ENCODE measurements at regions not wholly inside any gene's neighbourhood (a gene's known extent, or its start where the extent isn't known, plus 50 kb on each side); places are given as distances from the start of the nearest gene placed in this dataset.

DNA sequence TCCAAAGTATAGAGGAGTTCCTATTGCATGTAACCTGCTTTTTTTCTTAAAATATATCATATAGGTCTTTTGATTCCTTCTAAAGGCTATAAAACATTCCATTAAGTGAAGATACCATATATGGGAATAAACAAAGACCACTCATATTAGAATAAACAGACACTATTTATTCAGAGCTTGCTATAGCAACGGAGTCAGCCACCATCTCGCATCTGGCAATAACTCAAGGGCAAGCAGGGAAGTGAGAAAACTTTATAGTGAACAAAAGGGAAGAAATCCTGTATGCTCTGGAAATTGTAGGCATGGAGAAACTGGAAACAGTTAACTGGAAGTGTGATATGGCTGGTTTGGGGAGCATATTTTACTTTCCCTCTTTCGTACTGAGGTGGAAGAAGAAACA is 301.9 kb downstream of the PTH2R start:
- Histone ChIP-seq H3K4me3 (ENCODE audit: low read depth, low read length, poor library complexity, severe bottlenecking) (no peak overlapping the region), H3K9me2 (ENCODE audit: insufficient read depth, low read length) (no peaks in the 10 kb centered on the region), H3K4me1 (ENCODE audit: insufficient read depth, low read length, poor library complexity, severe bottlenecking) (no peaks in the 10 kb centered on the region), H3K79me2 (ENCODE audit: insufficient read depth, low read depth, low read length) (no peaks in the 10 kb centered on the region), H4K20me1 (ENCODE audit: insufficient read depth, low read length) (no peaks in the 10 kb centered on the region), H3K9me3 (ENCODE audit: low read length) (no peaks in the 10 kb centered on the region), H3K4me2 (ENCODE audit: low read length) (no peak overlapping the region), H3K27ac (ENCODE audit: low read depth, low read length, poor library complexity, severe bottlenecking) (no peak overlapping the region), H2AFZ (ENCODE audit: low read length) (no peak overlapping the region), H3K36me3 (ENCODE audit: insufficient read depth, low read length) (no peaks in the 10 kb centered on the region)
- intact Hi-C loops (cut with micrococcal nuclease; ENCODE audit: unreplicated experiment), result no loop called here
- POLR2A ChIA-PET, result no interaction called here
- no peak for TF ChIP-seq CTCF (conservative IDR thresholded peaks at IDR 0.05; ENCODE audit: low read length)
- no peak for TF ChIP-seq EZH2phosphoT487 (IDR thresholded peaks at IDR 0.05; ENCODE audit: borderline replicate concordance, low read depth, low read length)
- CTCF ChIA-PET (ENCODE audit: unreplicated experiment), result no interaction called here
- no peak for DNase-seq (ENCODE audit: low spot score)
- no TSS peak for BruUV-seq (replicated peaks)

- no peak overlapping the region for H2AFZ ChIP-seq (ENCODE audit: low read length)
- H4K20me1 ChIP-seq (ENCODE audit: insufficient read depth, low read length), result no peaks in the 10 kb centered on the region
- H3K4me2 ChIP-seq (ENCODE audit: low read length), result no peak overlapping the region
- no TSS peak for BruUV-seq (replicated peaks)
- H3K4me3 ChIP-seq (ENCODE audit: low read depth, low read length, poor library complexity, severe bottlenecking), result no peak overlapping the region
- intact Hi-C loops (cut with micrococcal nuclease; ENCODE audit: unreplicated experiment), result no loop called here
- no peak overlapping the region for H3K27ac ChIP-seq (ENCODE audit: low read depth, low read length, poor library complexity, severe bottlenecking)
- no peaks in the 10 kb centered on the region for H3K4me1 ChIP-seq (ENCODE audit: insufficient read depth, low read length, poor library complexity, severe bottlenecking)
- no peaks in the 10 kb centered on the region for H3K79me2 ChIP-seq (ENCODE audit: insufficient read depth, low read depth, low read length)
- POLR2A ChIA-PET, result interaction anchor here (0.7 kb wide), 1 partner anchor 505 kb away, joined by 3 read pairs; no protein-coding TSS in a partner anchor
- TF ChIP-seq CTCF (conservative IDR thresholded peaks at IDR 0.05; ENCODE audit: low read length) (no peak), EZH2phosphoT487 (IDR thresholded peaks at IDR 0.05; ENCODE audit: borderline replicate concordance, low read depth, low read length) (no peak)
- CTCF ChIA-PET (ENCODE audit: unreplicated experiment), result no interaction called here
- no peaks in the 10 kb centered on the region for H3K9me2 ChIP-seq (ENCODE audit: insufficient read depth, low read length)
- H3K36me3 ChIP-seq (ENCODE audit: insufficient read depth, low read length), result no peaks in the 10 kb centered on the region
- H3K9me3 ChIP-seq (ENCODE audit: low read length), result no peaks in the 10 kb centered on the region
- no peak for DNase-seq (ENCODE audit: low spot score)
Observed at GRCh38 chr2:208711598-208711997, 305.0 kb downstream of the PTH2R start.

- H3K36me3 ChIP-seq (ENCODE audit: insufficient read depth, low read length), result no peaks in the 10 kb centered on the region
- H3K9me2 ChIP-seq (ENCODE audit: insufficient read depth, low read length), result no peaks in the 10 kb centered on the region
- H3K27ac ChIP-seq (ENCODE audit: low read depth, low read length, poor library complexity, severe bottlenecking), result no peak overlapping the region
- TF ChIP-seq CTCF (conservative IDR thresholded peaks at IDR 0.05; ENCODE audit: low read length) (no peak), EZH2phosphoT487 (IDR thresholded peaks at IDR 0.05; ENCODE audit: borderline replicate concordance, low read depth, low read length) (no peak)
- H3K79me2 ChIP-seq (ENCODE audit: insufficient read depth, low read depth, low read length), result no peaks in the 10 kb centered on the region
- BruUV-seq (replicated peaks), result no TSS peak
- ChIA-PET POLR2A (interaction anchor here (1.0 kb wide), 1 partner anchor 15 kb away, joined by 3 read pairs; no protein-coding TSS in a partner anchor), CTCF (ENCODE audit: unreplicated experiment) (no interaction called here)
- H2AFZ ChIP-seq (ENCODE audit: low read length), result no peak overlapping the region
- H3K9me3 ChIP-seq (ENCODE audit: low read length), result no peaks in the 10 kb centered on the region
- no peak overlapping the region for H3K4me3 ChIP-seq (ENCODE audit: low read depth, low read length, poor library complexity, severe bottlenecking)
- no peak overlapping the region for H3K4me2 ChIP-seq (ENCODE audit: low read length)
- no peaks in the 10 kb centered on the region for H4K20me1 ChIP-seq (ENCODE audit: insufficient read depth, low read length)
- no peaks in the 10 kb centered on the region for H3K4me1 ChIP-seq (ENCODE audit: insufficient read depth, low read length, poor library complexity, severe bottlenecking)
- intact Hi-C loops (cut with micrococcal nuclease; ENCODE audit: unreplicated experiment), result no loop called here
- no peak for DNase-seq (ENCODE audit: low spot score)
Observed at GRCh38 chr2:208713066-208713745, 306.6 kb downstream of the PTH2R start.
